ENCODE measurements at regions not wholly inside any gene's neighbourhood (a gene's known extent, or its start where the extent isn't known, plus 50 kb on each side); places are given as distances from the start of the nearest gene placed in this dataset.
"Not testable (repeated sequence)": the region's sequence is repeated elsewhere in the genome, so short reads cannot be mapped to it uniquely, and the experiment has no call there.

DNA sequence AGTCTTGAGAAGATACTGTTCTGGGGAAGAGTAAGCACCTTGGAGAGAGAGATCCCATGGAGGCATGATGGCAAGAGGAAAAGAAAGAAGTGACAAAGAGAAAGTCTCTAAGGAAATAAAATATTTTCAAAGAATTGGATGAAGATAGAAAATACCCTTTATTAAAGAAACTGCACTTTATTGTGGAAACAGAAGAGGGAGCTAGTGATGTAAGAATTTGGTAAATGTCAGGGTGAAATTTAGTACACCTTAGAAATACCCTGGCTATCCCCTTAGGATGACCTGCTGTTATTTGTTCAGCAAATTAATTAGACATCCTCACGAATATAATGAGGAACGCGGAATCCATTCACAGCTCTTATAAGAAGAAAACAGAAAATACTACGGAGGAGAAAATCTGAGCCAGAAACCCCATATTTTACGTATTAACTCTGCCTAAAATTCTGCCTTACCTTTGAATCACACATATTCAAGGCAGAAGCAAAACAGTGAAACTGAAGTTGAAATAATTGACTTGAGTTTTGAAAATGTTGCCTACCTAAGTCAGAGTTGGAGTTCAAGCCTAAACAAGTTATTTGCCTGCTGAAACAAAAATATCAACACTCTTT is 90.7 kb downstream of the TFPI2 start:
- H3K4me3 ChIP-seq (ENCODE audit: low read length in 3 of 3), result no peak overlapping the region
- H3K36me3 ChIP-seq (ENCODE audit: control insufficient read depth in 2 of 3, insufficient read depth in 3 of 3, low read length in 3 of 3), result no peaks in the 10 kb centered on the region
- FAIRE-seq (no peak), DNase-seq (peak in 2 of 5 donors; percentile 5 to 14)
- no peaks in the 10 kb centered on the region for H3K27me3 ChIP-seq (ENCODE audit: control insufficient read depth, insufficient read depth, low read length)
- TF ChIP-seq CTCF (IDR thresholded peaks at IDR 0.05; ENCODE audit: borderline replicate concordance, extremely low read depth, insufficient read depth), result peak; percentile 23
- no peak overlapping the region for H3K9ac ChIP-seq (ENCODE audit: low read length in 3 of 3)
- no peaks in the 10 kb centered on the region for H3K4me1 ChIP-seq (ENCODE audit: control insufficient read depth in 2 of 3, insufficient read depth in 2 of 3, low read depth in 1 of 3, low read length in 3 of 3)
- intact Hi-C loops (cut with DNase I), result no loop called here
- H3K9me3 ChIP-seq (ENCODE audit: control insufficient read depth in 2 of 3, insufficient read depth in 1 of 3, low read length in 3 of 3), result no peaks in the 10 kb centered on the region
- no peak overlapping the region for H3K27ac ChIP-seq (ENCODE audit: low read depth in 2 of 2, low read length in 2 of 2)

DNA sequence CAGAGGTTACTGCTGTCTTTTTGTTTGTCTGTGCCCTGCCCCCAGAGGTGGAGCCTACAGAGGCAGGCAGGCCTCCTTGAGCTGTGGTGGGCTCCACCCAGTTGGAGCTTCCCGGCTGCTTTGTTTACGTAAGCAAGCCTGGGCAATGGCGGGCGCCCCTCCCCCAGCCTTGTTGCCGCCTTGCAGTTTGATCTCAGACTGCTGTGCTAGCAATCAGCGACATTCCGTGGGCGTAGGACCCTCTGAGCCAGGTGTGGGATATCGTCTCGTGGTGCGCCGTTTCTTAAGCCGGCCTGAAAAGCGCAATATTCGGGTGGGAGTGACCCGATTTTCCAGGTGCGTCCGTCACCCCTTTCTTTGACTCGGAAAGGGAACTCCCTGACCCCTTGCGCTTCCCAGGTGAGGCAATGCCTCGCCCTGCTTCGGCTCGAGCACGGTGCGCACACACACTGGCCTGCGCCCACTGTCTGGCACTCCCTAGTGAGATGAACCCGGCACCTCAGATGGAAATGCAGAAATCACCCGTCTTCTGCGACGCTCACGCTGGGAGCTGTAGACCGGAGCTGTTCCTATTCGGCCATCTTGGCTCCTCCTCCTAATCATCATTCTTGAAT is 97.4 kb downstream of the TFPI2 start:
- H3K4me3 ChIP-seq (ENCODE audit: low read length in 3 of 3); H3K9ac ChIP-seq (ENCODE audit: low read length in 3 of 3); H3K27me3 ChIP-seq (ENCODE audit: control insufficient read depth, insufficient read depth, low read length); H3K27ac ChIP-seq (ENCODE audit: low read depth in 2 of 2, low read length in 2 of 2); intact Hi-C loops (cut with DNase I); H3K9me3 ChIP-seq (ENCODE audit: control insufficient read depth in 2 of 3, insufficient read depth in 1 of 3, low read length in 3 of 3); FAIRE-seq; H3K4me1 ChIP-seq (ENCODE audit: control insufficient read depth in 2 of 3, insufficient read depth in 2 of 3, low read depth in 1 of 3, low read length in 3 of 3); H3K36me3 ChIP-seq (ENCODE audit: control insufficient read depth in 2 of 3, insufficient read depth in 3 of 3, low read length in 3 of 3); DNase-seq: not testable (repeated sequence)

DNA sequence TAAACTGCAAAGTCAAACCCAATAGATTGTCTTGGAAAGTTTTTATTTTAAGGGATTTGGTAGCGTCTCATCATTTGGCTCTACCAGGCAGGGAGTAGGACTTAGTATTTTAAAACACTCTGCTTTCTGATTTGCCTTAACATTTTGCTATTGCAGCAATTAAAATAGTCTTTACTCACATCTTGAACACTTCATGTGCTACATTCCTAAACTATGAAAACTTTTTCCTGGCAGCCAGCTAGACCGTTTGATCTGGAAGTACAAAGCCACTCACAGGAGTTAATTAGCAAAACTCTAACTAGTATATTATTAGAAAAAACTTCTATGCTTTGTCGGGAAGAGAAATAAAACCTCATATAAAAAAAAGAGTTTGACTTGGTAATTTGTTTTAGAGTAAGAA is 111.4 kb downstream of the TFPI2 start:
- intact Hi-C loops (cut with DNase I), result no loop called here
- Histone ChIP-seq H3K9me3 (ENCODE audit: control insufficient read depth in 2 of 3, insufficient read depth in 1 of 3, low read length in 3 of 3) (no peaks in the 10 kb centered on the region), H3K36me3 (ENCODE audit: control insufficient read depth in 2 of 3, insufficient read depth in 3 of 3, low read length in 3 of 3) (no peaks in the 10 kb centered on the region), H3K27me3 (ENCODE audit: control insufficient read depth, insufficient read depth, low read length) (no peaks in the 10 kb centered on the region), H3K9ac (ENCODE audit: low read length in 3 of 3) (no peak overlapping the region), H3K27ac (ENCODE audit: low read depth in 2 of 2, low read length in 2 of 2) (no peak overlapping the region), H3K4me1 (ENCODE audit: control insufficient read depth in 2 of 3, insufficient read depth in 2 of 3, low read depth in 1 of 3, low read length in 3 of 3) (no peaks in the 10 kb centered on the region), H3K4me3 (ENCODE audit: low read length in 3 of 3) (no peak overlapping the region)
- DNase-seq (no peak), FAIRE-seq (no peak)
- TF ChIP-seq CTCF (IDR thresholded peaks at IDR 0.05; ENCODE audit: borderline replicate concordance, extremely low read depth, insufficient read depth), result no peak

- Histone ChIP-seq H3K9ac (ENCODE audit: low read length in 3 of 3) (no peak overlapping the region), H3K9me3 (ENCODE audit: control insufficient read depth in 2 of 3, insufficient read depth in 1 of 3, low read length in 3 of 3) (no peaks in the 10 kb centered on the region), H3K4me3 (ENCODE audit: low read length in 3 of 3) (no peak overlapping the region), H3K27me3 (ENCODE audit: control insufficient read depth, insufficient read depth, low read length) (no peaks in the 10 kb centered on the region), H3K4me1 (ENCODE audit: control insufficient read depth in 2 of 3, insufficient read depth in 2 of 3, low read depth in 1 of 3, low read length in 3 of 3) (no peaks in the 10 kb centered on the region), H3K27ac (ENCODE audit: low read depth in 2 of 2, low read length in 2 of 2) (no peak overlapping the region), H3K36me3 (ENCODE audit: control insufficient read depth in 2 of 3, insufficient read depth in 3 of 3, low read length in 3 of 3) (no peaks in the 10 kb centered on the region)
- DNase-seq, result no peak
- FAIRE-seq, result no peak
- intact Hi-C loops (cut with DNase I), result no loop called here
- TF ChIP-seq CTCF (IDR thresholded peaks at IDR 0.05; ENCODE audit: borderline replicate concordance, extremely low read depth, insufficient read depth), result no peak
Observed at GRCh38 chr7:93778384-93778783, 112.2 kb downstream of the TFPI2 start.

All from kidney (tissue), 13 donors.